Adipocyte (in vitro differentiated cells): ENCODE measurements at regions not wholly inside any gene's neighbourhood (a gene's known extent, or its start where the extent isn't known, plus 50 kb on each side); places are given as distances from the start of the nearest gene placed in this dataset.

ENCODE experiments used
- DNase-seq: peaks from one replicate; pipeline ENCODE4 v3.0.0-alpha.2; 2015; ENCODE audit warnings: low read depth
- H3K27me3 ChIP-seq: replicated peaks from 2 replicates; pipeline ENCODE4 v1.7.0; 2013; ENCODE audit warnings: mild to moderate bottlenecking, low read length, moderate library complexity; ENCODE audit not compliant: control insufficient read depth, insufficient read depth
- H3K36me3 ChIP-seq: 2 replicates; pipeline ENCODE4 v1.7.0; 2013; ENCODE audit warnings: low read length, mild to moderate bottlenecking, moderate library complexity; ENCODE audit not compliant: control insufficient read depth, insufficient read depth, severe bottlenecking
- H3K4me1 ChIP-seq: 2 replicates; pipeline ENCODE4 v1.7.0; 2013; ENCODE audit warnings: mild to moderate bottlenecking, low read length, moderate library complexity; ENCODE audit not compliant: control insufficient read depth, insufficient read depth
- H3K4me3 ChIP-seq: 2 replicates; pipeline ENCODE4 v1.7.0; 2013; ENCODE audit warnings: mild to moderate bottlenecking, low read length, moderate library complexity
- H3K9ac ChIP-seq: 2 replicates; pipeline ENCODE4 v1.7.0; 2013; ENCODE audit warnings: mild to moderate bottlenecking, low read length, moderate library complexity
- H3K9me3 ChIP-seq: 2 replicates; pipeline ENCODE4 v1.7.0; 2013; ENCODE audit warnings: mild to moderate bottlenecking, low read length, moderate library complexity; ENCODE audit not compliant: control insufficient read depth

GRCh38 chr10:111354859-111355258 is 278.0 kb downstream of the ADRA2A start:
- no peaks in the 10 kb centered on the region for H3K4me1 ChIP-seq
- H3K9me3 ChIP-seq: no peaks in the 10 kb centered on the region
- H3K9ac ChIP-seq: no peak overlapping the region
- no peak for DNase-seq
- H3K4me3 ChIP-seq: no peak overlapping the region
- H3K36me3 ChIP-seq: no peaks in the 10 kb centered on the region
- H3K27me3 ChIP-seq: peaks cover 13% of the 10 kb centered on the region

DNA sequence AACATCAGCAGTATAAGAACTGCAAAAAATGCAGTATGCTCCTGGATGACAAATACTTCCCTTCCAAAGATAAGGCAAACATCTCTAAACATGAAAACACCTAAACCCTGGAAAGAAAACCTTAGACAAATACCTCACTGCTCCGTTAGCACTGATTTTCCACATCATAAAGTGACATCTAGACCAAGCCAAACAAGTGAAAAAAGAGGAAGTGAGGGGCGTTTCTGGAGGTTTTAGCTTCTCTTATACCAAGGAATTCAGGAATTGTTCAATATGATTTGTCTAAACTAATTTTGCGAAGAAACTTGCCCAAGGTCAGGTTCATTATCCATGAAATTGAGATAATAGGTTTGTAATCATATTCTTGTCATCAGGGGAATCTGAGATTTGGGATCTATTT is 279.7 kb downstream of the ADRA2A start:
- no peaks in the 10 kb centered on the region for H3K36me3 ChIP-seq
- H3K9ac ChIP-seq: no peak overlapping the region
- H3K4me1 ChIP-seq: no peaks in the 10 kb centered on the region
- no peaks in the 10 kb centered on the region for H3K9me3 ChIP-seq
- DNase-seq: no peak
- H3K27me3 ChIP-seq: peaks cover 13% of the 10 kb centered on the region
- no peak overlapping the region for H3K4me3 ChIP-seq

DNA sequence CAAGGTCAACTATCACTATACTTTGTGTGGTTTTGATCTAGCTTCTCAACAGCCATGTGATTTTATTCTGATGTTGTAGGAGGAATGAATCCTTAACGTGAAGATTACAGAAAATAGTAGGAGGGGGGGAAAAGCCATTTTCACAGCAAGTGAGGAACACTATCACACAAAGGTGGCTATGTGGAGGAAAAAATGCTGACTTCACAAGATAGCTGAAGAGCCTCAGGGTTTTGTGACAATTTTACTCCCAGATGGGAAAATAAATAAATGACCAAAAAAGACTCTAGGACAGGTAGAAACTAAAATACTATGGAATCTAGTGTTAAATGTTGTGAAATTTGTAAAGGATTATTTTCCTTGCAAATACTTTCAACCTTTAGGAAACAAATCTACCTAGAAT is 281.0 kb downstream of the ADRA2A start:
- no peak for DNase-seq
- Histone ChIP-seq H3K4me3 (no peak overlapping the region), H3K4me1 (no peaks in the 10 kb centered on the region), H3K36me3 (no peaks in the 10 kb centered on the region), H3K9ac (no peak overlapping the region), H3K27me3 (peaks cover 16% of the 10 kb centered on the region), H3K9me3 (no peaks in the 10 kb centered on the region)

GRCh38 chr10:111360260-111360925 is 283.6 kb downstream of the ADRA2A start:
- no peak for DNase-seq
- no peaks in the 10 kb centered on the region for H3K9me3 ChIP-seq
- no peak overlapping the region for H3K9ac ChIP-seq
- peaks cover 15% of the 10 kb centered on the region for H3K27me3 ChIP-seq
- no peaks in the 10 kb centered on the region for H3K36me3 ChIP-seq
- no peak overlapping the region for H3K4me3 ChIP-seq
- H3K4me1 ChIP-seq: no peaks in the 10 kb centered on the region

GRCh38 chr10:111367531-111367930 is 290.7 kb downstream of the ADRA2A start:
- Histone ChIP-seq H3K9me3 (no peaks in the 10 kb centered on the region), H3K36me3 (no peaks in the 10 kb centered on the region), H3K4me3 (no peak overlapping the region), H3K4me1 (peaks cover 5% of the 10 kb centered on the region), H3K27me3 (peaks cover 5% of the 10 kb centered on the region), H3K9ac (no peak overlapping the region)
- no peak for DNase-seq

DNA sequence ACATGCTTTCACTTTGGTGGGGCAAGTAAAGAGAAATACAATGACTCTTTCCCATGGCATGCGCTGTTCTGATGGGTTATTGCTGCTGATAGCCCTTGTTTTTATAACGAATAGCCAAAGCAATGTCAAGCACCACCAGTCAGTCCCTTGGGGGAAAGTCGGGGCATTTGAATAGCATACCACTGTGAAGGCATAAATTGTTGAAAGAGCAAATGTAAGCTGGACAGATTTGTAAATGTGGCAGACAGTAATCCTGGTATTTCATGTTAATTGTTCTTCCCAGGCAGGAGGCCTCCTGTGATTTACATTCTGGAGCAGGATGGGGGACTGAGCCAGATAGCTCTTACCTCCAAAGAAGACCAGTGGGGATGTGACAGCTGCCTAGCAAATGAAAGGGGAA is 293.3 kb downstream of the ADRA2A start:
- no peak overlapping the region for H3K4me3 ChIP-seq
- peaks cover 9% of the 10 kb centered on the region for H3K27me3 ChIP-seq
- no peak overlapping the region for H3K9ac ChIP-seq
- no peak for DNase-seq
- no peaks in the 10 kb centered on the region for H3K36me3 ChIP-seq
- H3K9me3 ChIP-seq: no peaks in the 10 kb centered on the region
- H3K4me1 ChIP-seq: peaks cover 5% of the 10 kb centered on the region

GRCh38 chr10:111373696-111374095 is 296.9 kb downstream of the ADRA2A start:
- H3K9me3 ChIP-seq: no peaks in the 10 kb centered on the region
- H3K4me3 ChIP-seq: no peak overlapping the region
- H3K9ac ChIP-seq: no peak overlapping the region
- no peaks in the 10 kb centered on the region for H3K36me3 ChIP-seq
- H3K27me3 ChIP-seq: peaks cover 12% of the 10 kb centered on the region
- DNase-seq: no peak
- H3K4me1 ChIP-seq: peaks cover 5% of the 10 kb centered on the region

- peaks cover 25% of the 10 kb centered on the region for H3K27me3 ChIP-seq
- no peaks in the 10 kb centered on the region for H3K4me1 ChIP-seq
- H3K4me3 ChIP-seq: no peak overlapping the region
- no peaks in the 10 kb centered on the region for H3K9me3 ChIP-seq
- DNase-seq: no peak
- no peaks in the 10 kb centered on the region for H3K36me3 ChIP-seq
- no peak overlapping the region for H3K9ac ChIP-seq
Measured at GRCh38 chr10:111379534-111380187, 302.8 kb downstream of the ADRA2A start.

DNA sequence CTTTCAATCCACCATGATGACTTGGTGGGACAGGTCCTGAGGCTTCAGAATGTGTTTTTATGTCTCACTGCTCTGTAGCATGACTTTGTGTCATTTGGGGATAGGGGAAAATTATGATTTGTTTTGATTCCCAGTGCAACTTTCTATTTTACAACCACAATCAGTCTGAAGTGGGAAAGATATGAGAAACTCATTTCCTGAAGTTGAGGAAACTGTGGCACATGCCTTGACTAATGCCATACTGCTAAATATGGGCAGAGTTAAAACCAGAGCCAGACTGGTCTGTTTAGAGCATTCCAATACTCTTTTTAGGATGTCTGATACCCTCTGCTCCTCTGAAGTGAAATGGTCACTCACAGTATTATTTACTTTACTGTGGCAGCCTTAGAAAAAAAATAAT is 307.7 kb downstream of the ADRA2A start:
- Histone ChIP-seq H3K4me3 (no peak overlapping the region), H3K9ac (no peak overlapping the region), H3K9me3 (no peaks in the 10 kb centered on the region), H3K27me3 (peaks cover 18% of the 10 kb centered on the region), H3K36me3 (no peaks in the 10 kb centered on the region), H3K4me1 (no peaks in the 10 kb centered on the region)
- DNase-seq: no peak

DNA sequence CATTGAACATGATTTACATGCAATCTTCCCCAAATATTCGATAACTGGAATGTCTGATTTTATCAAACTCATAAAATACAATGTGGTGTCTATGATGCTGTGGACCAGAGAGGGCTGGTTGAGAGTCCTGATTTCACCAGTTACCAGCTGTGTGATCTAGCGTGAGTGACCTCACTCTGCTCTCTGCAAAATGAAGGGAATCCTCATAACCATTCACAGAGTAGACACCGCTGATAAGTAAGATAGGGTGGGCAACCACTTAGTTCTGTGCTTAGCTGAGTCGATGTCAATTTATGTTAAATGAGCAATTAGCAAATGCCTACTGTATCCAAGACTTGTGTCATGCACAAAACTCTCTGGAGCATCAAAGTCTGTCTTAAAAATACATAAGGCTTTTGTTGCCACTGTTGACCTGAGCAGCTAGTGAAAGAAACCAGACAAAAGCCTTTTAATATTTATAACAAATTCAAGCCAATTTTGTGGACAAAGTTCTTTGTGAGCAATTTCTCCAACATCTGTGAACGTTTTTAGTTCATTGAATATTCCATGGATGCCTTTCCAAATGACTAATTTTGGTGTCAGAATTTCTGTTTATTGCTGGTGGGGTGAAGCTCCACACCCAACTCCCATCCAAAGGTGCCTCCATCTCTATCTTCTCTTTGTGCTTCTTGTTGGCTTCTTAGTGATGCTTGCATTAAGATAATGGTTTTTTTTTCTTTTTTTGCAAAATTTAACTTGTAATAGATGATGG is 314.2 kb downstream of the ADRA2A start:
- DNase-seq: no peak
- no peak overlapping the region for H3K9ac ChIP-seq
- H3K36me3 ChIP-seq: no peaks in the 10 kb centered on the region
- no peak overlapping the region for H3K4me3 ChIP-seq
- no peaks in the 10 kb centered on the region for H3K27me3 ChIP-seq
- H3K9me3 ChIP-seq: no peaks in the 10 kb centered on the region
- peaks cover 21% of the 10 kb centered on the region for H3K4me1 ChIP-seq

- Histone ChIP-seq H3K9ac (peak overlapping the region; percentile 2), H3K9me3 (no peaks in the 10 kb centered on the region), H3K36me3 (no peaks in the 10 kb centered on the region), H3K4me3 (no peak overlapping the region), H3K27me3 (no peaks in the 10 kb centered on the region), H3K4me1 (peaks cover 21% of the 10 kb centered on the region)
- DNase-seq: no peak
Measured at GRCh38 chr10:111392159-111392558, 315.3 kb downstream of the ADRA2A start.
